Stimulated activated memory B cell treated with anti-CD40 and anti-IgM and Interleukin-4, amounts not matched to agents 10 μg/mL and 1 μg/mL and 100 μg/mL, for 72 hours (primary cell): ENCODE measurements at regions not wholly inside any gene's neighbourhood (a gene's known extent, or its start where the extent isn't known, plus 50 kb on each side); places are given as distances from the start of the nearest gene placed in this dataset.

ENCODE experiments used
- ATAC-seq: fragments of 150-1000 bp; cut with Tn5 transposase; 2 replicates; pipeline ENCODE4 v1.10.0; 2021
- H3K27ac Mint-ChIP-seq: one replicate; pipeline ENCODE4 v1.8.0; 2022; ENCODE audit warnings: mild to moderate bottlenecking, mixed read lengths
- H3K27me3 Mint-ChIP-seq: one replicate; pipeline ENCODE4 v1.8.0; 2022; ENCODE audit warnings: mixed read lengths
- H3K36me3 Mint-ChIP-seq: one replicate; pipeline ENCODE4 v1.8.0; 2022; ENCODE audit warnings: mixed read lengths
- H3K4me1 Mint-ChIP-seq: one replicate; pipeline ENCODE4 v1.8.0; 2022; ENCODE audit warnings: mixed read lengths
- H3K4me3 Mint-ChIP-seq: one replicate; pipeline ENCODE4 v1.8.0; 2022; ENCODE audit warnings: mild to moderate bottlenecking, moderate library complexity, mixed read lengths
- H3K9me3 Mint-ChIP-seq: one replicate; pipeline ENCODE4 v1.8.0; 2022; ENCODE audit warnings: mixed read lengths

GRCh38 chr5:67257500-67257899 is 60.9 kb upstream of the CD180 start:
- Mint-ChIP-seq H3K27ac (no peak overlapping the region), H3K27me3 (peaks cover 20% of the 10 kb centered on the region), H3K4me1 (peaks cover 6% of the 10 kb centered on the region), H3K36me3 (no peaks in the 10 kb centered on the region), H3K4me3 (no peak overlapping the region), H3K9me3 (peaks cover 3% of the 10 kb centered on the region)
- no peak for ATAC-seq

- H3K4me1 Mint-ChIP-seq: peaks cover 6% of the 10 kb centered on the region
- no peak for ATAC-seq
- H3K9me3 Mint-ChIP-seq: peaks cover 3% of the 10 kb centered on the region
- H3K27me3 Mint-ChIP-seq: peaks cover 20% of the 10 kb centered on the region
- H3K4me3 Mint-ChIP-seq: no peak overlapping the region
- no peaks in the 10 kb centered on the region for H3K36me3 Mint-ChIP-seq
- H3K27ac Mint-ChIP-seq: no peak overlapping the region
Measured at GRCh38 chr5:67257077-67257476, 60.5 kb upstream of the CD180 start.

GRCh38 chr5:67255881-67256280 is 59.3 kb upstream of the CD180 start:
- Mint-ChIP-seq H3K27me3 (peaks cover 20% of the 10 kb centered on the region), H3K4me3 (no peak overlapping the region), H3K4me1 (peaks cover 6% of the 10 kb centered on the region), H3K27ac (no peak overlapping the region), H3K36me3 (no peaks in the 10 kb centered on the region), H3K9me3 (peaks cover 3% of the 10 kb centered on the region)
- no peak for ATAC-seq

GRCh38 chr5:67253911-67254310 is 57.3 kb upstream of the CD180 start:
- H3K27ac Mint-ChIP-seq: no peak overlapping the region

GRCh38 chr5:67249590-67249895 is 52.9 kb upstream of the CD180 start:
- Mint-ChIP-seq H3K27ac (no peak overlapping the region), H3K9me3 (peaks cover 3% of the 10 kb centered on the region), H3K4me3 (no peak overlapping the region), H3K36me3 (no peaks in the 10 kb centered on the region), H3K27me3 (no peaks in the 10 kb centered on the region), H3K4me1 (no peaks in the 10 kb centered on the region)
- ATAC-seq: no peak

More at GRCh38 chr5:67253911-67254310, 57.3 kb upstream of the CD180 start:
- peaks cover 3% of the 10 kb centered on the region for H3K9me3 Mint-ChIP-seq
- ATAC-seq: no peak
- no peaks in the 10 kb centered on the region for H3K36me3 Mint-ChIP-seq
- H3K4me1 Mint-ChIP-seq: peaks cover 6% of the 10 kb centered on the region
- H3K4me3 Mint-ChIP-seq: no peak overlapping the region
- peaks cover 9% of the 10 kb centered on the region for H3K27me3 Mint-ChIP-seq

- Mint-ChIP-seq H3K9me3 (peaks cover 3% of the 10 kb centered on the region), H3K4me3 (no peak overlapping the region)
- ATAC-seq: no peak
Measured at GRCh38 chr5:67248703-67249589, 52.3 kb upstream of the CD180 start.

GRCh38 chr5:67246546-67247268 is 50.1 kb upstream of the CD180 start:
- H3K27me3 Mint-ChIP-seq: no peaks in the 10 kb centered on the region
- H3K4me1 Mint-ChIP-seq: no peaks in the 10 kb centered on the region
- no peak overlapping the region for H3K27ac Mint-ChIP-seq
- H3K9me3 Mint-ChIP-seq: no peaks in the 10 kb centered on the region
- H3K36me3 Mint-ChIP-seq: no peaks in the 10 kb centered on the region
- no peak overlapping the region for H3K4me3 Mint-ChIP-seq
- no peak for ATAC-seq

More at GRCh38 chr5:67248703-67249589, 52.3 kb upstream of the CD180 start:
- Mint-ChIP-seq H3K4me1 (no peaks in the 10 kb centered on the region), H3K27me3 (no peaks in the 10 kb centered on the region), H3K27ac (no peak overlapping the region), H3K36me3 (no peaks in the 10 kb centered on the region)
